Adrenal gland (tissue), 9 donors: ENCODE measurements at regions not wholly inside any gene's neighbourhood (a gene's known extent, or its start where the extent isn't known, plus 50 kb on each side); places are given as distances from the start of the nearest gene placed in this dataset.

Experiments used
- DNase-seq, 7 donors: peaks; one replicate each; pipeline ENCODE4 v3.0.0-alpha.2; 2019 to 2020
- H3K27ac ChIP-seq, 5 donors: fragments of 200-600 bp; sonication (generic) in 4 of 5; 1 replicate in 3 of 5; 2 replicates in 2 of 5; pipeline versions ENCODE4 v1.5.1 to v1.8.0; 2016 to 2020; ENCODE audit warnings: mild to moderate bottlenecking in 1 of 5
- H3K27me3 ChIP-seq: fragments of 200-600 bp; 2 replicates; pipeline ENCODE4 v1.8.0; 2021
- H3K36me3 ChIP-seq, 2 donors: fragments of 200-600 bp; replicated peaks in 1 of 2; 1 replicate in 1 of 2; 2 replicates in 1 of 2; pipeline versions ENCODE4 v1.5.1 to v1.8.0; 2018 to 2022
- H3K4me1 ChIP-seq, 2 donors: fragments of 200-600 bp; replicated peaks in 1 of 2; 1 replicate in 1 of 2; 2 replicates in 1 of 2; pipeline versions ENCODE4 v1.5.1 to v1.8.0; 2018 to 2021
- H3K4me3 ChIP-seq, 4 donors: fragments of 200-600 bp; sonication (generic) in 3 of 4; one replicate each; pipeline ENCODE4 v1.5.1; 2016 to 2018
- H3K9me3 ChIP-seq, 3 donors: fragments of 200-600 bp; sonication (generic) in 1 of 3; replicated peaks in 1 of 3; 1 replicate in 2 of 3; 2 replicates in 1 of 3; pipeline versions ENCODE4 v1.5.1 to v1.8.0; 2016 to 2021
- CTCF ChIP-seq, 6 experiments: fragments of 450-650 bp in 4 of 6; fragments of 200-600 bp in 2 of 6; sonication (generic) in 1 of 6; IDR thresholded peaks; 1 replicate in 5 of 6; 2 replicates in 1 of 6; pipeline versions ENCODE4 v1.5.1 to v1.8.0; 2016 to 2021; ENCODE audit warnings: antibody characterized with exemption in 6 of 6, mild to moderate bottlenecking in 2 of 6, moderate library complexity in 1 of 6
- POLR2A ChIP-seq, 2 donors: fragments of 450-650 bp; IDR thresholded peaks; one replicate each; pipeline ENCODE4 v1.6.1; 2017; ENCODE audit warnings: antibody characterized with exemption in 2 of 2, mild to moderate bottlenecking in 2 of 2, moderate library complexity in 1 of 2
- WGBS, 4 donors: extraction: QIAGEN DNeasy Blood & Tissue Kit in 2 of 4; methylation state at CpG; one replicate each; pipeline versions ENCODE4 v1.1.5 to v1.1.7; 2013 to 2017; 5-methylcytosine and 5-hydroxymethylcytosine counted together
- intact Hi-C, 2 donors: fragments of 100-400 bp; cut with DNase I; formaldehyde crosslinking; loops; one replicate each; pipeline versions ENCODE4 v1.14.1 to v1.15.0; 2022 to 2023
- donor health status: healthy with polysubstance abuse.
- donor health status: Bipolar disorder and iron deficiency.
- donor health status: DM: yes; HTN: yes; CAD: no.
- donor health status: DM: no; HTN: no; CAD: no.
- donor health status: DM: no; HTN: no; CAD: no.

DNA sequence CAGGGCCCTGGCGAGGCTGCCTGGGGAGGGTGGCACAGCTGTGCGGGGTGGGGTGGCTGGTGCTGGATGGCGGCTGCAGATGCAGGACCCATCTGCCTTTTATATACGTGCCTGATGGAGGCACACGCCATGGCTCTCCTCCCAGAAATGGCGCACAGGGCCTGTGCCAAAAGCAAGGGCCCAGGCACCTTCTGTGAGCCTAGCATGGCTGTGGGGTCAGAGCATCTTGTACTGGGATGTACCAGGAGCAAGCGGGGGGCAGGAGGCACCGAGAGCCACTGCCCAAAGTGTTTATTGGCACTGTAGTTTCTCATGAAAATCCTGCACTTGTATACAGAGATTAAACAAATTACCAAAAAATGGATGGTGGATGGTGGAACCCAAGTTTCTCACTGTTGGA, 724.1 kb downstream of the GALR1 start:
- Histone ChIP-seq H3K36me3 (no peaks in the 10 kb centered on the region), H3K4me1 (no peaks in the 10 kb centered on the region), H3K27me3 (no peaks in the 10 kb centered on the region), H3K9me3 (no peaks in the 10 kb centered on the region), H3K4me3 (no peak overlapping the region), H3K27ac (no peak overlapping the region)
- intact Hi-C loops = no loop called here
- TF ChIP-seq POLR2A (IDR thresholded peaks at IDR 0.05) (no peak), CTCF (IDR thresholded peaks at IDR 0.05) (no peak)
- WGBS, 4 donors = 77 to 90% (median 87%) methylated on average over 5 to 8 of the region's 8 CpGs
- no peak for DNase-seq

GRCh38 chr18:77974329-77974728, 724.7 kb downstream of the GALR1 start:
- DNase-seq = no peak
- Histone ChIP-seq H3K4me1 (no peaks in the 10 kb centered on the region), H3K27ac (no peak overlapping the region), H3K36me3 (no peaks in the 10 kb centered on the region), H3K27me3 (no peaks in the 10 kb centered on the region), H3K9me3 (no peaks in the 10 kb centered on the region), H3K4me3 (no peak overlapping the region)
- intact Hi-C loops = no loop called here
- 40 to 73% (median 56%) methylated on average over 1 of the region's 1 CpG for WGBS, 4 donors
- TF ChIP-seq POLR2A (IDR thresholded peaks at IDR 0.05) (no peak), CTCF (IDR thresholded peaks at IDR 0.05) (no peak)

DNA sequence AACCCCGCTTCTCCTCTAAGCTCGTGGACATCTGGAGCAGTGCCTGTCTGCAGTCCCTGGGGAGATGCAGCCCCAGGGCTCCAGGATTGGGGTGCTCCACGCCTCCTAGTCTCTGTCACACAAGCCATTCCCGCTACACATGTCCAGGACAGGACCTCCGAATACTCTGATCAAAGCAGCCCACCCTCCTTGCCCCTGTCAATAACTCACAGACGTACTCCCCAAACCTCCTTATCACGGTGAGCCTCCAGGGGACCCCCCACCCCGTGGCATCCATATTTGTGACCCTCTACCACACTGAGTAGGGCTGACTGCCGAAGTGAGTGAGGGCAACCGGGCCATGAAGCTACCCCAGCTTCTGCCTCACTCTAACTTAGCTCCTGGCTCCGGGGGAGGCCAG, 727.7 kb downstream of the GALR1 start:
- 80 to 84% (median 82%) methylated on average over 6 to 11 of the region's 11 CpGs for WGBS, 4 donors
- Histone ChIP-seq H3K27me3 (no peaks in the 10 kb centered on the region), H3K4me3 (no peak overlapping the region), H3K9me3 (no peaks in the 10 kb centered on the region), H3K4me1 (no peaks in the 10 kb centered on the region), H3K36me3 (no peaks in the 10 kb centered on the region), H3K27ac (no peak overlapping the region)
- intact Hi-C loops = no loop called here
- no peak for DNase-seq
- no peak for TF ChIP-seq POLR2A (IDR thresholded peaks at IDR 0.05)

DNA sequence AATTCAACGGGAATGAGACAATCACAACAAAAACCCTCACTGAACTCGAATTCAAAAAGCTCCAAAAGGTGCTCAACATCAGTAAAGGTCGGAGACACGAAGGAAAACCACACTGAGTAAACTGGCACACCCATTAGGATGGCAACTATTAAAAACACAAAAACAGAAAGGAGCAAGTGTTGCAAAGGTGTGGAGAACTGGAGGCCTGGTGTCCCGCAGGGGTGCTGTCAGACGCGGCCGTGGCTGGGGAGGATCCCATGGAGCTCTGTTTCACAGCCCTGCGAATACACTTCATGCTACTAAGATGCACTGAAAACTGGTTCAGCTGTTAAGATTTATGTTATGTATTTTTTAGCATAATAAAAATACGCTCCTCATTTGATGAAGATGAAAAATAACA, 730.6 kb downstream of the GALR1 start:
- Histone ChIP-seq H3K36me3 (no peaks in the 10 kb centered on the region), H3K4me3 (no peak overlapping the region), H3K4me1 (no peaks in the 10 kb centered on the region), H3K27me3 (no peaks in the 10 kb centered on the region), H3K9me3 (no peaks in the 10 kb centered on the region), H3K27ac (no peak overlapping the region)
- intact Hi-C loops = no loop called here
- TF ChIP-seq POLR2A (IDR thresholded peaks at IDR 0.05) = no peak
- no peak for TF ChIP-seq CTCF (IDR thresholded peaks at IDR 0.05)
- no peak for DNase-seq
- 77 to 83% (median 79%) methylated on average over 10 of the region's 10 CpGs for WGBS, 4 donors

DNA sequence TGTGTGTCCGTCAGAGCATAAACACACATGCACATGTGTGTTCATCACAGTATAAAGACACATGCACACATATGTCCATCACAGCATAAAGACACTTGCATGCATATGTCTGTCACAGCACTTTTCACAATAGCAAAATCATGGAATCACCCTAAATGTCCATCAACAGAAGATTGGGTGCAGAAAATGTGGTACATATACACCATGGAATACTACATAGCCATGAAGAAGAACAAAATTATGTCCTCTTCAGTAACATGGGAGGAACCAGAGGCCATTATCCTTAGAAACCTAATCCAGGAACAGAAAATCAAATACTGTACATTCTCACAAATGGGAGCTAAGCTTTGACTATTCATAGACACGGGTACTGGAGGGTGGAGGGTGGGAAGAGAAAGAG, 732.2 kb downstream of the GALR1 start:
- TF ChIP-seq POLR2A (IDR thresholded peaks at IDR 0.05) = no peak
- no peak for TF ChIP-seq CTCF (IDR thresholded peaks at IDR 0.05)
- Histone ChIP-seq H3K4me1 (no peaks in the 10 kb centered on the region), H3K9me3 (no peaks in the 10 kb centered on the region), H3K27me3 (no peaks in the 10 kb centered on the region), H3K4me3 (no peak overlapping the region), H3K27ac (no peak overlapping the region), H3K36me3 (no peaks in the 10 kb centered on the region)
- DNase-seq = no peak
- intact Hi-C loops = no loop called here
- WGBS, 4 donors = 80 to 89% (median 85%) methylated on average over 2 of the region's 2 CpGs
